Peyer's patch (tissue), 4 donors: ENCODE measurements at regions not wholly inside any gene's neighbourhood (a gene's known extent, or its start where the extent isn't known, plus 50 kb on each side); places are given as distances from the start of the nearest gene placed in this dataset.

Experiments used
- CTCF ChIP-seq, 6 experiments: fragments of 450-650 bp in 4 of 6; fragments of 200-600 bp in 2 of 6; sonication (generic) in 1 of 6; IDR thresholded peaks; one replicate each; pipeline ENCODE4 v1.5.1; 2017 to 2019; ENCODE audit warnings: antibody characterized with exemption in 6 of 6, mild to moderate bottlenecking in 3 of 6, moderate library complexity in 1 of 6
- POLR2A ChIP-seq, 2 donors: fragments of 450-650 bp; IDR thresholded peaks; one replicate each; pipeline ENCODE4 v1.5.1; 2017; ENCODE audit warnings: antibody characterized with exemption in 2 of 2, mild to moderate bottlenecking in 2 of 2, moderate library complexity in 2 of 2

DNA sequence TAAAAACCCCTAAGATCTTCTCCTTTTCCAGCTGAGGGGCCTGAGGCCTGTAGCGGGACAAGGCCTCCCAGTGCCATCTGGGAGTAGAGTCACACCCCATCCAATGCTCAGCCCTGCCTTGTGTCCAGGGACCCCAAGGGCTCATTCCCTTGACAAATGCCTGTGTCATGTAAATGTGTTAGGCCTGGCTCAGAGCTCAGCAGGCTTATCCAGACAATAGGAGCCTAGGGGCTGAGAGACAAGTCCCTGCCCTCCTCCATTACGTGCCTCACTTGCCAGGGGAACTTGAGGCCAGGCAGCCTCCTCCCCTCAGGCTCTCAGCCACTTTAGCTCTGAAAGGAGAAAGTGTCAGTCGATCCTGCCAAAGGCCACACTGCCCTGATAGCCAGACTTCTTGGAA lies 166.8 kb upstream of the MAMLD1 start:
- no peak for TF ChIP-seq POLR2A (IDR thresholded peaks at IDR 0.05)
- TF ChIP-seq CTCF (IDR thresholded peaks at IDR 0.05) = no peak
